Skeletal muscle satellite cell (primary cell): ENCODE measurements at regions not wholly inside any gene's neighbourhood (a gene's known extent, or its start where the extent isn't known, plus 50 kb on each side); places are given as distances from the start of the nearest gene placed in this dataset.

ENCODE experiments used
- H3K27me3 ChIP-seq: 2 replicates; pipeline ENCODE4 v1.7.0; 2013; ENCODE audit warnings: low read length; ENCODE audit not compliant: control insufficient read depth, insufficient read depth
- H3K36me3 ChIP-seq: 2 replicates; pipeline ENCODE4 v1.7.0; 2013; ENCODE audit warnings: mild to moderate bottlenecking, control low read depth, low read length; ENCODE audit not compliant: insufficient read depth
- H3K4me1 ChIP-seq: 2 replicates; pipeline ENCODE4 v1.7.0; 2013; ENCODE audit warnings: low read length; ENCODE audit not compliant: control insufficient read depth, insufficient read depth
- H3K4me2 ChIP-seq: 2 replicates; pipeline ENCODE4 v1.7.0; 2013; ENCODE audit warnings: mild to moderate bottlenecking, low read length
- H3K4me3 ChIP-seq: 2 replicates; pipeline ENCODE4 v1.7.0; 2013; ENCODE audit warnings: low read length
- H3K9ac ChIP-seq: 2 replicates; pipeline ENCODE4 v1.7.0; 2013; ENCODE audit warnings: mild to moderate bottlenecking, low read depth, low read length, moderate library complexity
- H3K9me3 ChIP-seq: replicated peaks from 2 replicates; pipeline ENCODE4 v1.7.0; 2013; ENCODE audit warnings: mild to moderate bottlenecking, control low read depth, low read length

- H3K27me3 ChIP-seq: no peaks in the 10 kb centered on the region
- no peak overlapping the region for H3K4me2 ChIP-seq
- H3K4me1 ChIP-seq: no peaks in the 10 kb centered on the region
- no peak overlapping the region for H3K9ac ChIP-seq
- H3K9me3 ChIP-seq: no peaks in the 10 kb centered on the region
- H3K4me3 ChIP-seq: no peak overlapping the region
- H3K36me3 ChIP-seq: no peaks in the 10 kb centered on the region
These were observed 904.3 kb downstream of the XPNPEP1 start for GRCh38 chr10:109019001-109019424.

GRCh38 chr10:109007514-109007913 lies 915.8 kb downstream of the XPNPEP1 start:
- Histone ChIP-seq H3K27me3 (no peaks in the 10 kb centered on the region), H3K9me3 (no peaks in the 10 kb centered on the region), H3K9ac (no peak overlapping the region), H3K4me1 (no peaks in the 10 kb centered on the region), H3K4me3 (no peak overlapping the region), H3K4me2 (no peak overlapping the region), H3K36me3 (no peaks in the 10 kb centered on the region)

GRCh38 chr10:108990441-108990840 lies 932.9 kb downstream of the XPNPEP1 start:
- no peaks in the 10 kb centered on the region for H3K36me3 ChIP-seq
- H3K4me2 ChIP-seq: no peak overlapping the region
- H3K9ac ChIP-seq: no peak overlapping the region
- no peak overlapping the region for H3K4me3 ChIP-seq
- H3K27me3 ChIP-seq: no peaks in the 10 kb centered on the region
- no peaks in the 10 kb centered on the region for H3K4me1 ChIP-seq
- no peaks in the 10 kb centered on the region for H3K9me3 ChIP-seq

GRCh38 chr10:108989976-108990375 lies 933.3 kb downstream of the XPNPEP1 start:
- Histone ChIP-seq H3K36me3 (no peaks in the 10 kb centered on the region), H3K9me3 (no peaks in the 10 kb centered on the region), H3K4me3 (no peak overlapping the region), H3K9ac (no peak overlapping the region), H3K4me2 (no peak overlapping the region), H3K4me1 (no peaks in the 10 kb centered on the region), H3K27me3 (no peaks in the 10 kb centered on the region)

GRCh38 chr10:108982159-108982558 lies 941.2 kb downstream of the XPNPEP1 start:
- Histone ChIP-seq H3K9ac (no peak overlapping the region), H3K9me3 (no peaks in the 10 kb centered on the region), H3K4me1 (no peaks in the 10 kb centered on the region), H3K27me3 (no peaks in the 10 kb centered on the region), H3K4me3 (no peak overlapping the region), H3K4me2 (no peak overlapping the region), H3K36me3 (no peaks in the 10 kb centered on the region)

GRCh38 chr10:108980869-108981268 lies 942.4 kb downstream of the XPNPEP1 start:
- H3K27me3 ChIP-seq: no peaks in the 10 kb centered on the region
- no peaks in the 10 kb centered on the region for H3K4me1 ChIP-seq
- H3K36me3 ChIP-seq: no peaks in the 10 kb centered on the region
- no peak overlapping the region for H3K4me2 ChIP-seq
- no peaks in the 10 kb centered on the region for H3K9me3 ChIP-seq
- H3K4me3 ChIP-seq: no peak overlapping the region
- H3K9ac ChIP-seq: no peak overlapping the region

- Histone ChIP-seq H3K9me3 (no peaks in the 10 kb centered on the region), H3K27me3 (no peaks in the 10 kb centered on the region), H3K9ac (no peak overlapping the region), H3K36me3 (no peaks in the 10 kb centered on the region), H3K4me3 (no peak overlapping the region), H3K4me1 (no peaks in the 10 kb centered on the region), H3K4me2 (no peak overlapping the region)
These were observed 947.8 kb downstream of the XPNPEP1 start for GRCh38 chr10:108975459-108976058.

- Histone ChIP-seq H3K9me3 (no peaks in the 10 kb centered on the region), H3K9ac (no peak overlapping the region), H3K4me3 (no peak overlapping the region), H3K4me2 (no peak overlapping the region), H3K27me3 (no peaks in the 10 kb centered on the region), H3K36me3 (no peaks in the 10 kb centered on the region), H3K4me1 (no peaks in the 10 kb centered on the region)
These were observed 953.3 kb downstream of the XPNPEP1 start for GRCh38 chr10:108970016-108970415.

- H3K27me3 ChIP-seq: no peaks in the 10 kb centered on the region
- no peaks in the 10 kb centered on the region for H3K36me3 ChIP-seq
- no peak overlapping the region for H3K4me3 ChIP-seq
- no peak overlapping the region for H3K9ac ChIP-seq
- no peaks in the 10 kb centered on the region for H3K9me3 ChIP-seq
- no peak overlapping the region for H3K4me2 ChIP-seq
- H3K4me1 ChIP-seq: no peaks in the 10 kb centered on the region
These were observed 956.9 kb downstream of the XPNPEP1 start for GRCh38 chr10:108966411-108966810.

GRCh38 chr10:108966005-108966404 lies 957.3 kb downstream of the XPNPEP1 start:
- H3K4me2 ChIP-seq: no peak overlapping the region
- no peak overlapping the region for H3K4me3 ChIP-seq
- no peaks in the 10 kb centered on the region for H3K36me3 ChIP-seq
- H3K9me3 ChIP-seq: no peaks in the 10 kb centered on the region
- H3K27me3 ChIP-seq: no peaks in the 10 kb centered on the region
- H3K4me1 ChIP-seq: no peaks in the 10 kb centered on the region
- H3K9ac ChIP-seq: no peak overlapping the region

- no peaks in the 10 kb centered on the region for H3K27me3 ChIP-seq
- no peaks in the 10 kb centered on the region for H3K36me3 ChIP-seq
- H3K9ac ChIP-seq: no peak overlapping the region
- H3K4me2 ChIP-seq: no peak overlapping the region
- H3K9me3 ChIP-seq: no peaks in the 10 kb centered on the region
- no peak overlapping the region for H3K4me3 ChIP-seq
- H3K4me1 ChIP-seq: no peaks in the 10 kb centered on the region
These were observed 961.1 kb downstream of the XPNPEP1 start for GRCh38 chr10:108962172-108962571.

GRCh38 chr10:108957681-108958080 lies 965.6 kb downstream of the XPNPEP1 start:
- Histone ChIP-seq H3K36me3 (no peaks in the 10 kb centered on the region), H3K9ac (no peak overlapping the region), H3K9me3 (no peaks in the 10 kb centered on the region), H3K4me2 (no peak overlapping the region), H3K27me3 (no peaks in the 10 kb centered on the region), H3K4me3 (no peak overlapping the region), H3K4me1 (no peaks in the 10 kb centered on the region)
